Prostate gland (tissue), 2 donors: ENCODE measurements at regions not wholly inside any gene's neighbourhood (a gene's known extent, or its start where the extent isn't known, plus 50 kb on each side); places are given as distances from the start of the nearest gene placed in this dataset.

Source experiments
- CTCF ChIP-seq, 4 experiments: fragments of 200-600 bp in 2 of 4; fragments of 450-650 bp in 2 of 4; sonication (generic) in 2 of 4; IDR thresholded peaks; 1 replicate in 3 of 4; 2 replicates in 1 of 4; pipeline ENCODE4 v1.5.1; 2016 to 2019; ENCODE audit warnings: antibody characterized with exemption in 4 of 4, mild to moderate bottlenecking in 2 of 4, moderate library complexity in 2 of 4
- POLR2A ChIP-seq: fragments of 450-650 bp; IDR thresholded peaks from one replicate; pipeline ENCODE4 v1.6.1; 2016; ENCODE audit warnings: antibody characterized with exemption, mild to moderate bottlenecking
- POLR2AphosphoS5 ChIP-seq: sonication (generic); formaldehyde crosslinking; IDR thresholded peaks from one replicate; pipeline ENCODE4 v1.6.1; 2017; ENCODE audit warnings: antibody characterized with exemption

GRCh38 chr1:82786883-82787282, 986.1 kb downstream of the ADGRL2 start:
- no peak for TF ChIP-seq POLR2A
- no peak for TF ChIP-seq CTCF (IDR thresholded peaks at IDR 0.05)
- no peak for TF ChIP-seq POLR2AphosphoS5
